ENCODE measurements at regions not wholly inside any gene's neighbourhood (a gene's known extent, or its start where the extent isn't known, plus 50 kb on each side); places are given as distances from the start of the nearest gene placed in this dataset.

- Mint-ChIP-seq H3K4me1 (no peaks in the 10 kb centered on the region), H3K9me3 (no peaks in the 10 kb centered on the region), H3K4me3 (no peak overlapping the region), H3K27ac (no peak overlapping the region), H3K27me3 (no peaks in the 10 kb centered on the region)
- ATAC-seq (no peak), DNase-seq (no peak)
Observed at GRCh38 chr2:206845877-206846276, 80.5 kb downstream of the FASTKD2 start.

DNA sequence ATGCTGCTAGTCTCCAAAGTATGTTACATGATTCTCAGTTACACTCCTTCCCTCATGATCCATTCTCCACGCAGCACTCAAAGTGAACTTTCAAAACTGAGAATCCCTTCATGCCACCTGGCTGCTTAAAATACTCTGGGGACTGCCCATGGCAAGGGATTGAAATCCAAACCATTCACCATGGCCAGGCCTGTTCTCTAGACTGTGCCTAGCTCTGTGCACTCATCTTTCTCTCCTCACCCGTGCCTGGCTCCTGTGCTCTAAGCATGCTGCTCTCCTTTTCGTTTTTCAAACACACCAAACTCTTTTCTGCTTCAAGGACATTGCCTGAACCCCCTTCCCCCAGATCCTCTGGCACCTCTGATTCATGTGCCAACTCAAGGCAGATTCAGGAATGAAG, 80.9 kb downstream of the FASTKD2 start:
- Mint-ChIP-seq H3K4me1 (no peaks in the 10 kb centered on the region), H3K27ac (no peak overlapping the region), H3K4me3 (no peak overlapping the region), H3K9me3 (no peaks in the 10 kb centered on the region), H3K27me3 (no peaks in the 10 kb centered on the region)
- ATAC-seq (no peak), DNase-seq (no peak)

- no peak for ATAC-seq
- H3K4me3 Mint-ChIP-seq: no peak overlapping the region
- H3K9me3 Mint-ChIP-seq: no peaks in the 10 kb centered on the region
- no peak for DNase-seq
- no peaks in the 10 kb centered on the region for H3K4me1 Mint-ChIP-seq
- H3K27me3 Mint-ChIP-seq: no peaks in the 10 kb centered on the region
- H3K27ac Mint-ChIP-seq: no peak overlapping the region
Observed at GRCh38 chr2:206846981-206847834, 81.8 kb downstream of the FASTKD2 start.

DNA sequence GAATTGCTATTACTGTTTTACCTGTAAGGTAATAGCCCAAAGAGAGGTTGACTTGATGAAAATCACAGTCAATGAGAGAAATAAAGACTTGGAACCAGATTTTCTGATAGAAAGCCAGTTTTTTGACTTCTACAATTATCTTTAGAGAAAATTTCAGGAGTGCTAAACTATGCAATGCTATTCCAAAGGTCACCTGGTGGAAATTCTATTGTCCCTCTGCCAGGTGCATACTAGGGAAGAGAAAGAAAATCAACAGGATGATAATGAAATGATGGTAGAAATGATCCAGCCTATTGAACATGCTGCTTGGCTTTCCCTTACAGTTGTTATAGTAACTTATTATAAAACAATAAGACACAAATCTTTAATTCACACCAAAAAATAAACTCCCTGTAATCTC, 85.0 kb downstream of the FASTKD2 start:
- ATAC-seq: no peak
- Mint-ChIP-seq H3K4me1 (no peaks in the 10 kb centered on the region), H3K27me3 (no peaks in the 10 kb centered on the region), H3K4me3 (no peak overlapping the region), H3K27ac (no peak overlapping the region), H3K9me3 (no peaks in the 10 kb centered on the region)
- DNase-seq: no peak

- Mint-ChIP-seq H3K4me3 (no peak overlapping the region), H3K27me3 (no peaks in the 10 kb centered on the region), H3K27ac (no peak overlapping the region), H3K9me3 (no peaks in the 10 kb centered on the region), H3K4me1 (no peaks in the 10 kb centered on the region)
- DNase-seq: no peak
- ATAC-seq: no peak
Observed at GRCh38 chr2:206851521-206851920, 86.1 kb downstream of the FASTKD2 start.

DNA sequence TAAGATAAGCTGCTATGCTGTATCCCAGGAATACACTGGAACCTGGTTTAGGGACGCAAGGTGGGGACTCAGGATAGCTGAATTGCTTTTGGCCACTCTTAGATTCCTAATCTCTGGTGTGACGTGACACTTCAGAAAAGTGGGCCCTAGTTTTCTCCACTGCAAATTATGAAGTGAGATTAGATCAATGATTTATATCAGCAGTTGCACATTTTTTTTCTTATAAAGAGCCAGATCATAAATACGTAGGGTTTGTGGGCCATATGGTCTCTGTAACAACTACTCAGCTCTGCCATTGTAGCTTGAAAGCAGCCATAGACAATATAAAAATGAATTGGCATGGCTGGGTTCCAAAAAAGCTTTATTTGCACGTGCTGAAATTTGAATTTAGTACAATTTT, 85.4 kb upstream of the CPO start:
- ATAC-seq (no peak), DNase-seq (no peak)
- no peaks in the 10 kb centered on the region for H3K27me3 Mint-ChIP-seq
- H3K4me1 Mint-ChIP-seq: peaks cover 9% of the 10 kb centered on the region
- no peak overlapping the region for H3K4me3 Mint-ChIP-seq
- no peaks in the 10 kb centered on the region for H3K9me3 Mint-ChIP-seq
- no peak overlapping the region for H3K27ac Mint-ChIP-seq

- no peak for ATAC-seq
- no peak for DNase-seq
- H3K4me1 Mint-ChIP-seq: peaks cover 19% of the 10 kb centered on the region
- no peak overlapping the region for H3K4me3 Mint-ChIP-seq
- no peak overlapping the region for H3K27ac Mint-ChIP-seq
- H3K27me3 Mint-ChIP-seq: no peaks in the 10 kb centered on the region
- no peaks in the 10 kb centered on the region for H3K9me3 Mint-ChIP-seq
Observed at GRCh38 chr2:206855585-206856433, 83.5 kb upstream of the CPO start.

DNA sequence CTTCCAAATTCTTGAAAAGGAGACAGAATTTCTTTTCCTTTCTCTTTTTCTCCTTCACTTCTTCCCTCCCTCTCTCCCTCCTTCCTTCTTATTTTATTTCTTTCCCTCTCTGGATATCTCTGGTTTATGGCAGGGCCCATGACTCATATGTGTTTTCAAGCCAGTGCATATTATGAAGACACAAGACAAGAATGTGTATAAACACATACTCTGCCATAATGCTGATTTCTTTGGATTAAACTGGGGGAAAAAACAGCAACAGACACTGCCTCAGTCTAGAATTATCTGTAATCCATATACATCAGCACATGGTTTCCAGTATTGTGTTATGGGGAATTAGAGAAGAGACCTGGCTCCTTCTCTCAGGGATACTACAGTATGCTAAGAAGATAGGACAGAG, 82.8 kb upstream of the CPO start:
- H3K27ac Mint-ChIP-seq: no peak overlapping the region
- no peaks in the 10 kb centered on the region for H3K9me3 Mint-ChIP-seq
- H3K27me3 Mint-ChIP-seq: no peaks in the 10 kb centered on the region
- ATAC-seq: no peak
- no peak overlapping the region for H3K4me3 Mint-ChIP-seq
- no peak for DNase-seq
- peaks cover 19% of the 10 kb centered on the region for H3K4me1 Mint-ChIP-seq

- ATAC-seq (peak; percentile 76), DNase-seq (no peak)
- Mint-ChIP-seq H3K4me3 (peak overlapping the region; percentile 42 to 46), H3K27me3 (no peaks in the 10 kb centered on the region), H3K4me1 (peaks cover 19% of the 10 kb centered on the region), H3K27ac (peak overlapping the region; percentile 28 to 85), H3K9me3 (no peaks in the 10 kb centered on the region)
Observed at GRCh38 chr2:206858687-206859329, 80.5 kb upstream of the CPO start.

DNA sequence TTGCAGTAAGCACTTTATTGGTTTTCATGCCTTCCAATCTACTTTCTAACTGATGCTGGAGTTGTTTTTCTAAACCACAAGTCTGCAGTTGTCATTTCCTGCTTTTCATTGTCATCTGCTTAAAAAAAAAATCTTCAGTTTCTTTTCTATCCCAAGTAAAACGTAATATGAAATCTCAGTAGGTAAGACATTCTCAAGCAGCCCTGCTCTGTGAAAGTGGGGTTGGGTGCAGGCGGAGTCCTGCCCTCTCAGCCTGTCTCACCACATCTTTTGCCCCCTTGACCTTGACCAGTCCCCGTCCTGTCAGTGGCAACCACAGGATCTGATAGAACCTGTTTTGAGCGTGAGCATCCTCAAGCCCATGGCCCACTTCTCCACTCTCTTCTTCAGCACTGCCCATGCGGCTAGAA, 80.0 kb upstream of the CPO start:
- Mint-ChIP-seq H3K9me3 (no peaks in the 10 kb centered on the region), H3K4me1 (peaks cover 19% of the 10 kb centered on the region), H3K4me3 (peak overlapping the region; percentile 42 to 46), H3K27me3 (no peaks in the 10 kb centered on the region), H3K27ac (peak overlapping the region in 1 of 2 donors; percentile 28)
- DNase-seq (peak; percentile 8 to 11), ATAC-seq (peak; percentile 68)

GRCh38 chr2:206863196-206863595, 76.1 kb upstream of the CPO start:
- DNase-seq (no peak), ATAC-seq (no peak)
- Mint-ChIP-seq H3K4me3 (no peak overlapping the region), H3K4me1 (peaks cover 17% of the 10 kb centered on the region), H3K9me3 (no peaks in the 10 kb centered on the region), H3K27ac (no peak overlapping the region), H3K27me3 (no peaks in the 10 kb centered on the region)

- Mint-ChIP-seq H3K9me3 (no peaks in the 10 kb centered on the region), H3K27me3 (no peaks in the 10 kb centered on the region), H3K27ac (no peak overlapping the region), H3K4me1 (peaks cover 12% of the 10 kb centered on the region), H3K4me3 (no peak overlapping the region)
- no peak for DNase-seq
- no peak for ATAC-seq
Observed at GRCh38 chr2:206863716-206864115, 75.6 kb upstream of the CPO start.

DNA sequence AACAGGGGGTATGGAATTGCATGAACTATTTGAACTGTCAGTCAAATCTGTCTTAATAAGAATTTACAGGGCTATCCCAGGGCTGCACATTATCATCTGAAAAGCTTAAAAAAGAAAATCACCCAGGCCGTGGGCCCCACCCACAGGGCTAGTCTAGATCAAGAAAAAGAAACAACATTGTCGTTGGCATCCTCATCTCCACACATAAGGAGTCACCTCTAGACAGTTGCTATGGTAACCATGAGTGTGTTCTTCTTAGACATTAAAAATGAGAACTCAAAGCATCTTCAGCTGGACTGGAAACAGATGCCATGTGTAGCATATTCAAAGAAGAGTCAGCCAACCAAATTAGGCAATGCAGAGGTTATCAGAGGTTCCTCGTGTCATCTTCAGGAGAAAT, 72.3 kb upstream of the CPO start:
- no peaks in the 10 kb centered on the region for H3K4me1 Mint-ChIP-seq
- H3K27ac Mint-ChIP-seq: no peak overlapping the region
- no peak overlapping the region for H3K4me3 Mint-ChIP-seq
- ATAC-seq: no peak
- no peaks in the 10 kb centered on the region for H3K27me3 Mint-ChIP-seq
- DNase-seq: no peak
- H3K9me3 Mint-ChIP-seq: no peaks in the 10 kb centered on the region

GRCh38 chr2:206869824-206870495, 69.4 kb upstream of the CPO start:
- Mint-ChIP-seq H3K9me3 (no peaks in the 10 kb centered on the region), H3K4me3 (no peak overlapping the region), H3K27ac (no peak overlapping the region), H3K27me3 (no peaks in the 10 kb centered on the region), H3K4me1 (no peaks in the 10 kb centered on the region)
- DNase-seq (no peak), ATAC-seq (no peak)

DNA sequence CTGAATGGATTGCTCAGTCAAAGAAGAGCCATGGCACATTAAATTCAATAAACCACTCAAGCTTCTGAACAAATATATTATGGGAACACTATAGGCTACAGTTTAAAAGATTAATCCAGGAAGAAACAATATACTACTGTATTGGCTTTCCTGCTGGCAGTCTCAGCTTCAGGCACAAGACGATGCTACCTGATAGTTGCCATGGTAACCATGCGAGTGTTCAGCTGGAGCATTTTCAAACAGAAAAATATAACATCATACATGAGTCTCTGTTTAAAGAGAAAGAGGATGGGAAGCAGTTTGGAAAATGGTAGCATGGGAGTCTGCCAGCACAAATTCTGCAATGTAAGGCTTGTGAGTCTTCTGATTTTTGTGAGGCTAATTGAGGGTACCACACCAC, 65.9 kb upstream of the CPO start:
- H3K4me3 Mint-ChIP-seq: no peak overlapping the region
- H3K9me3 Mint-ChIP-seq: no peaks in the 10 kb centered on the region
- DNase-seq: no peak
- H3K4me1 Mint-ChIP-seq: no peaks in the 10 kb centered on the region
- H3K27me3 Mint-ChIP-seq: no peaks in the 10 kb centered on the region
- no peak overlapping the region for H3K27ac Mint-ChIP-seq
- no peak for ATAC-seq
